Activated CD4-positive, alpha-beta T cell treated with anti-CD3 and anti-CD28 coated beads, Interleukin-10, Interleukin-2, amounts not matched to agents 100 ng/mL and 50 ng/mL, durations not matched to agents 16 hours and 8 hours (primary cell): ENCODE measurements at regions not wholly inside any gene's neighbourhood (a gene's known extent, or its start where the extent isn't known, plus 50 kb on each side); places are given as distances from the start of the nearest gene placed in this dataset.

ENCODE experiments used
- DNase-seq: peaks from one replicate; pipeline ENCODE4 v3.0.0-alpha.2; 2020

- no peak for DNase-seq
Observed at GRCh38 chrX:126886997-126887396, 67.5 kb downstream of the PRR32 start.

GRCh38 chrX:126900937-126901336 is 81.4 kb downstream of the PRR32 start:
- no peak for DNase-seq

- no peak for DNase-seq
Observed at GRCh38 chrX:126929071-126929470, 109.5 kb downstream of the PRR32 start.

- no peak for DNase-seq
Observed at GRCh38 chrX:126967225-126967624, 147.7 kb downstream of the PRR32 start.

- DNase-seq = peak; percentile 10
Observed at GRCh38 chrX:126982158-126982557, 162.6 kb downstream of the PRR32 start.

GRCh38 chrX:126985027-126985426 is 165.5 kb downstream of the PRR32 start:
- DNase-seq = no peak

- DNase-seq = no peak
Observed at GRCh38 chrX:126985981-126986380, 166.5 kb downstream of the PRR32 start.

- no peak for DNase-seq
Observed at GRCh38 chrX:126994032-126994600, 174.6 kb downstream of the PRR32 start.

- DNase-seq = no peak
Observed at GRCh38 chrX:127011629-127012028, 192.1 kb downstream of the PRR32 start.

- DNase-seq = no peak
Observed at GRCh38 chrX:127025013-127025412, 205.5 kb downstream of the PRR32 start.

GRCh38 chrX:127030016-127030748 is 210.7 kb downstream of the PRR32 start:
- DNase-seq = no peak

GRCh38 chrX:127037159-127037558 is 217.6 kb downstream of the PRR32 start:
- DNase-seq = no peak

GRCh38 chrX:127038065-127038464 is 218.5 kb downstream of the PRR32 start:
- DNase-seq = no peak

- no peak for DNase-seq
Observed at GRCh38 chrX:127057891-127058619, 238.5 kb downstream of the PRR32 start.

- DNase-seq = no peak
Observed at GRCh38 chrX:127085939-127086338, 266.4 kb downstream of the PRR32 start.

GRCh38 chrX:127112726-127113125 is 293.2 kb downstream of the PRR32 start:
- DNase-seq = no peak

- DNase-seq = no peak
Observed at GRCh38 chrX:127124871-127125270, 305.3 kb downstream of the PRR32 start.

GRCh38 chrX:127128282-127128681 is 308.8 kb downstream of the PRR32 start:
- no peak for DNase-seq

- DNase-seq = peak; percentile 9
Observed at GRCh38 chrX:127129510-127129909, 310.0 kb downstream of the PRR32 start.

GRCh38 chrX:127138218-127138617 is 318.7 kb downstream of the PRR32 start:
- no peak for DNase-seq

- no peak for DNase-seq
Observed at GRCh38 chrX:127177966-127178365, 358.4 kb downstream of the PRR32 start.

GRCh38 chrX:127187095-127187494 is 367.6 kb downstream of the PRR32 start:
- no peak for DNase-seq

GRCh38 chrX:127190381-127190780 is 370.9 kb downstream of the PRR32 start:
- DNase-seq = no peak

- no peak for DNase-seq
Observed at GRCh38 chrX:127207326-127207725, 387.8 kb downstream of the PRR32 start.
